HG03342 (cell line): ENCODE measurements at regions not wholly inside any gene's neighbourhood (a gene's known extent, or its start where the extent isn't known, plus 50 kb on each side); places are given as distances from the start of the nearest gene placed in this dataset.
"Not testable (repeated sequence)": the region's sequence is repeated elsewhere in the genome, so short reads cannot be mapped to it uniquely, and the experiment has no call there.

Experiments used
- ATAC-seq: cut with Tn5 transposase; IDR thresholded peaks from one replicate; pipeline ENCODE4 v1.9.1; 2021; ENCODE audit warnings: mild to moderate bottlenecking, moderate library complexity; ENCODE audit not compliant: unreplicated experiment

DNA sequence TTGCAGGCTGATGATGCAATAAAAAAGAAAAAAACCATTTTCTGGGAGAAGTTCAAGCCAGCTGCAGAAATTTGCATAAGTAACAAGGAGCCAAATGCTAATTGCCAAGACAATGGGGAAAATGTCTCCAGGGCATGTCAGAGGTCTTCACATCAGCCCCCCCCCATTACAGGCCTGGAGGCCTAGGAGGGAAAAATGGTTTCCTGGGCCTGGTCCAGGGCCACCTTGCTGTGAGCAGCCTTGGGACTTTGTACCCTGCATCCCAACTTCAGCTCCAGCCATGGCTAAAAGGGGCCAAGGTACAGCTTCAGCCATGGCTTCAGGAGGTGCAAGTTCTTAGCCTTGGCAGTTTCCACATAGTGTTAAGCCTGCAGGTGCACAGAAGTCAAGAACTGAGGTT lies 160.0 kb upstream of the IRS4 start:
- not testable (repeated sequence) for ATAC-seq

DNA sequence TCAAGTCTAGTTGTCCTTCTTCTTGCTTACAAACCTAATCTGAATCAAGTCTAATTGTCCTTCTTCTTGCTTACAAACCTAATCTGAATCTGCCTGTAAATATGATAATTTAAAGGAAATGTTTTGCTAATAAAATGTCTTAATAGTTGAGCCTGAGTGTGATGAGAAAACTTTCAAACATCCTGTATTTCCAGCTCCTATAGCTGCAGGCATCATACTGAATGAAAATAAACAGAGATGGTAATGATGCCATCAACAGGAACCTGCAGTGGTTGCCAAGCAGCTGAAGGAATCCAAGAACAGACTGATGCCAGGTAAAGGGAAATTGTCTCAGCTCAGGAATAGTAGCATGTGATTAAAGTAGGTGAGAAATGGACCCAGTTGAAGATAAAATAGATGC lies 156.1 kb upstream of the IRS4 start:
- ATAC-seq, result no peak

GRCh38 chrX:108875548-108875947 lies 139.2 kb upstream of the IRS4 start:
- no peak for ATAC-seq

GRCh38 chrX:108843039-108843438 lies 106.7 kb upstream of the IRS4 start:
- ATAC-seq, result not testable (repeated sequence)

- ATAC-seq, result no peak
Observed at GRCh38 chrX:108833993-108834392, 97.6 kb upstream of the IRS4 start.

GRCh38 chrX:108811891-108812290 lies 75.5 kb upstream of the IRS4 start:
- ATAC-seq, result no peak

- no peak for ATAC-seq
Observed at GRCh38 chrX:108795240-108795639, 58.9 kb upstream of the IRS4 start.
